ENCODE measurements at regions not wholly inside any gene's neighbourhood (a gene's known extent, or its start where the extent isn't known, plus 50 kb on each side); places are given as distances from the start of the nearest gene placed in this dataset.
A peak's percentile ranks its signal among the peaks of the same experiment; 100 is the strongest.
"Not testable (repeated sequence)": the region's sequence is repeated elsewhere in the genome, so short reads cannot be mapped to it uniquely, and the experiment has no call there.

- H3K4me3 ChIP-seq = no peak overlapping the region
- in situ Hi-C loops (cut with MboI; ENCODE audit: low pct_unique_long_range_greater_than_20kb in 2 of 9, low sequenced_read_pairs in 9 of 9, unreplicated experiment in 9 of 9) = no loop called here
- no peak for ATAC-seq (replicated peaks in 6 of 8)
- H3K4me1 ChIP-seq (replicated peaks in 1 of 2) = no peaks in the 10 kb centered on the region
- 5 to 100% (median 69%) methylated on average over 1 to 3 of the region's 3 CpGs; no CpG with 5 or more reads in 3 of the 10 experiments for WGBS, 10 experiments
- no peak overlapping the region for H3K27ac ChIP-seq
Observed at GRCh38 chr2:4791488-4791887, 900.7 kb upstream of the SOX11 start.

- in situ Hi-C loops (cut with MboI; ENCODE audit: low pct_unique_long_range_greater_than_20kb in 2 of 9, low sequenced_read_pairs in 9 of 9, unreplicated experiment in 9 of 9) = no loop called here
- H3K4me3 ChIP-seq = no peak overlapping the region
- no peaks in the 10 kb centered on the region for H3K4me1 ChIP-seq (replicated peaks in 1 of 2)
- peak in 2 of 8 experiments; percentile 20 to 21 for ATAC-seq (replicated peaks in 6 of 8)
- no peak overlapping the region for H3K27ac ChIP-seq
Observed at GRCh38 chr2:4792126-4792525, 900.1 kb upstream of the SOX11 start.

- no peak for ATAC-seq (replicated peaks in 6 of 8)
- Histone ChIP-seq H3K4me1 (replicated peaks in 1 of 2) (no peaks in the 10 kb centered on the region), H3K27ac (no peak overlapping the region), H3K4me3 (no peak overlapping the region)
- WGBS, 10 experiments = 0 to 91% (median 50%) methylated on average over 1 to 2 of the region's 2 CpGs; no CpG with 5 or more reads in 1 of the 10 experiments
- in situ Hi-C loops (cut with MboI; ENCODE audit: low pct_unique_long_range_greater_than_20kb in 2 of 9, low sequenced_read_pairs in 9 of 9, unreplicated experiment in 9 of 9) = no loop called here
Observed at GRCh38 chr2:4803396-4803795, 888.8 kb upstream of the SOX11 start.

- in situ Hi-C loops (cut with MboI; ENCODE audit: low pct_unique_long_range_greater_than_20kb in 2 of 9, low sequenced_read_pairs in 9 of 9, unreplicated experiment in 9 of 9); H3K27ac ChIP-seq; H3K4me1 ChIP-seq (replicated peaks in 1 of 2); ATAC-seq (replicated peaks in 6 of 8); H3K4me3 ChIP-seq: not testable (repeated sequence)
Observed at GRCh38 chr2:4814137-4814536, 878.0 kb upstream of the SOX11 start.

- WGBS, 10 experiments = 4 to 97% (median 30%) methylated on average over 2 to 3 of the region's 3 CpGs; no CpG with 5 or more reads in 1 of the 10 experiments
- in situ Hi-C loops (cut with MboI; ENCODE audit: low pct_unique_long_range_greater_than_20kb in 2 of 9, low sequenced_read_pairs in 9 of 9, unreplicated experiment in 9 of 9) = no loop called here
- Histone ChIP-seq H3K4me3 (no peak overlapping the region), H3K4me1 (replicated peaks in 1 of 2) (no peaks in the 10 kb centered on the region), H3K27ac (no peak overlapping the region)
- no peak for ATAC-seq (replicated peaks in 6 of 8)
Observed at GRCh38 chr2:4827836-4828235, 864.3 kb upstream of the SOX11 start.

GRCh38 chr2:4828682-4829374 lies 863.4 kb upstream of the SOX11 start:
- no peak for ATAC-seq (replicated peaks in 6 of 8)
- in situ Hi-C loops (cut with MboI; ENCODE audit: low pct_unique_long_range_greater_than_20kb in 2 of 9, low sequenced_read_pairs in 9 of 9, unreplicated experiment in 9 of 9) = no loop called here
- 5 to 97% (median 74%) methylated on average over 1 to 8 of the region's 8 CpGs for WGBS, 10 experiments
- Histone ChIP-seq H3K4me3 (no peak overlapping the region), H3K4me1 (replicated peaks in 1 of 2) (no peaks in the 10 kb centered on the region), H3K27ac (no peak overlapping the region)

- in situ Hi-C loops (cut with MboI; ENCODE audit: low pct_unique_long_range_greater_than_20kb in 2 of 9, low sequenced_read_pairs in 9 of 9, unreplicated experiment in 9 of 9) = no loop called here
- no peak overlapping the region for H3K27ac ChIP-seq
- peak in 1 of 8 experiments; percentile 92 for ATAC-seq (replicated peaks in 6 of 8)
- no peak overlapping the region for H3K4me3 ChIP-seq
- H3K4me1 ChIP-seq (replicated peaks in 1 of 2) = no peaks in the 10 kb centered on the region
Observed at GRCh38 chr2:4831751-4832150, 860.4 kb upstream of the SOX11 start.

- in situ Hi-C loops (cut with MboI; ENCODE audit: low pct_unique_long_range_greater_than_20kb in 2 of 9, low sequenced_read_pairs in 9 of 9, unreplicated experiment in 9 of 9) = no loop called here
- Histone ChIP-seq H3K4me3 (no peak overlapping the region), H3K27ac (no peak overlapping the region), H3K4me1 (replicated peaks in 1 of 2) (no peaks in the 10 kb centered on the region)
- WGBS, 10 experiments = 9 to 100% (median 70%) methylated on average over 2 to 5 of the region's 5 CpGs
- ATAC-seq (replicated peaks in 6 of 8) = no peak
Observed at GRCh38 chr2:4832642-4833041, 859.5 kb upstream of the SOX11 start.

- 0 to 80% (median 0%) methylated on average over 1 to 2 of the region's 2 CpGs; no CpG with 5 or more reads in 2 of the 10 experiments for WGBS, 10 experiments
- H3K4me3 ChIP-seq = no peak overlapping the region
- ATAC-seq (replicated peaks in 6 of 8) = no peak
- no peak overlapping the region for H3K27ac ChIP-seq
- in situ Hi-C loops (cut with MboI; ENCODE audit: low pct_unique_long_range_greater_than_20kb in 2 of 9, low sequenced_read_pairs in 9 of 9, unreplicated experiment in 9 of 9) = no loop called here
- H3K4me1 ChIP-seq (replicated peaks in 1 of 2) = peaks cover 7 to 15% of the 10 kb centered on the region in 2 donors
Observed at GRCh38 chr2:4838626-4839025, 853.6 kb upstream of the SOX11 start.

GRCh38 chr2:4840791-4841190 lies 851.4 kb upstream of the SOX11 start:
- in situ Hi-C loops (cut with MboI; ENCODE audit: low pct_unique_long_range_greater_than_20kb in 2 of 9, low sequenced_read_pairs in 9 of 9, unreplicated experiment in 9 of 9) = no loop called here
- 0 to 79% (median 21%) methylated on average over 2 of the region's 2 CpGs; no CpG with 5 or more reads in 3 of the 10 experiments for WGBS, 10 experiments

GRCh38 chr2:4844881-4845280 lies 847.3 kb upstream of the SOX11 start:
- 0 to 83% (median 25%) methylated on average over 1 to 6 of the region's 6 CpGs for WGBS, 10 experiments
- H3K27ac ChIP-seq = no peak overlapping the region
- no peak overlapping the region for H3K4me3 ChIP-seq
- ATAC-seq (replicated peaks in 6 of 8) = no peak
- H3K4me1 ChIP-seq (replicated peaks in 1 of 2) = peaks cover 7 to 15% of the 10 kb centered on the region in 2 donors
- in situ Hi-C loops (cut with MboI; ENCODE audit: low pct_unique_long_range_greater_than_20kb in 2 of 9, low sequenced_read_pairs in 9 of 9, unreplicated experiment in 9 of 9) = no loop called here

More at GRCh38 chr2:4840791-4841190, 851.4 kb upstream of the SOX11 start:
- no peak overlapping the region for H3K27ac ChIP-seq
- peaks cover 7 to 15% of the 10 kb centered on the region in 2 donors for H3K4me1 ChIP-seq (replicated peaks in 1 of 2)
- peak in 1 of 8 experiments; percentile 46 for ATAC-seq (replicated peaks in 6 of 8)
- H3K4me3 ChIP-seq = no peak overlapping the region

- no peak overlapping the region for H3K27ac ChIP-seq
- in situ Hi-C loops (cut with MboI; ENCODE audit: low pct_unique_long_range_greater_than_20kb in 2 of 9, low sequenced_read_pairs in 9 of 9, unreplicated experiment in 9 of 9) = no loop called here
- ATAC-seq (replicated peaks in 6 of 8) = no peak
- H3K4me1 ChIP-seq (replicated peaks in 1 of 2) = peaks cover 0 to 4% of the 10 kb centered on the region in 2 donors
- WGBS, 10 experiments = 20 to 100% (median 71%) methylated on average over 1 to 3 of the region's 3 CpGs; no CpG with 5 or more reads in 2 of the 10 experiments
- H3K4me3 ChIP-seq = no peak overlapping the region
Observed at GRCh38 chr2:4862031-4862430, 830.2 kb upstream of the SOX11 start.

GRCh38 chr2:4866198-4866597 lies 826.0 kb upstream of the SOX11 start:
- Histone ChIP-seq H3K4me1 (replicated peaks in 1 of 2) (peaks cover 0 to 16% of the 10 kb centered on the region in 2 donors), H3K4me3 (no peak overlapping the region), H3K27ac (no peak overlapping the region)
- WGBS, 10 experiments = 46 to 94% (median 80%) methylated on average over 2 to 4 of the region's 4 CpGs; no CpG with 5 or more reads in 1 of the 10 experiments
- ATAC-seq (replicated peaks in 6 of 8) = no peak
- in situ Hi-C loops (cut with MboI; ENCODE audit: low pct_unique_long_range_greater_than_20kb in 2 of 9, low sequenced_read_pairs in 9 of 9, unreplicated experiment in 9 of 9) = no loop called here

- ATAC-seq (replicated peaks in 6 of 8) = no peak
- H3K4me1 ChIP-seq (replicated peaks in 1 of 2) = peaks cover 4 to 26% of the 10 kb centered on the region in 2 donors
- 0 to 100% (median 64%) methylated on average over 1 of the region's 1 CpG; no CpG with 5 or more reads in 6 of the 10 experiments for WGBS, 10 experiments
- no peak overlapping the region for H3K27ac ChIP-seq
- in situ Hi-C loops (cut with MboI; ENCODE audit: low pct_unique_long_range_greater_than_20kb in 2 of 9, low sequenced_read_pairs in 9 of 9, unreplicated experiment in 9 of 9) = no loop called here
- no peak overlapping the region for H3K4me3 ChIP-seq
Observed at GRCh38 chr2:4868466-4868865, 823.7 kb upstream of the SOX11 start.

Measured in motor neuron (in vitro differentiated cells).